GM12878 (cell line): ENCODE measurements at regions not wholly inside any gene's neighbourhood (a gene's known extent, or its start where the extent isn't known, plus 50 kb on each side); places are given as distances from the start of the nearest gene placed in this dataset.

Experiments used
- CHD2 ChIP-seq: IDR thresholded peaks from 2 replicates; pipeline ENCODE4 v1.6.1; 2011; ENCODE audit warnings: low read depth, low read length, improper control_type of control experiment, borderline replicate concordance
- EED ChIP-seq: sonication (generic); IDR thresholded peaks from 2 replicates; pipeline ENCODE4 v1.6.1; 2016; ENCODE audit warnings: antibody characterized with exemption, low read depth
- IKZF2 ChIP-seq, 2 experiments: fragments of 450-650 bp; IDR thresholded peaks; 2 replicates each; pipeline ENCODE4 v1.6.1; 2017; ENCODE audit warnings: mild to moderate bottlenecking in 2 of 2, moderate library complexity in 2 of 2
- PRDM15 ChIP-seq: fragments of 450-650 bp; formaldehyde crosslinking; IDR thresholded peaks from 2 replicates; pipeline ENCODE4 v1.4.0; 2020; ENCODE audit warnings: mild to moderate bottlenecking, moderate library complexity
- ZNF217 ChIP-seq: fragments of 450-650 bp; IDR thresholded peaks from 2 replicates; pipeline ENCODE4 v1.6.1; 2017; ENCODE audit warnings: antibody characterized with exemption, mild to moderate bottlenecking
- ZSCAN29 ChIP-seq: fragments of 450-650 bp; IDR thresholded peaks from 2 replicates; pipeline ENCODE4 v1.6.1; 2017; ENCODE audit warnings: mild to moderate bottlenecking, moderate library complexity
- TF ChIP-seq, protein P1 (sequence below): fragments of 450-650 bp; IDR thresholded peaks from 2 replicates; pipeline ENCODE4 v1.6.1; 2017; ENCODE audit warnings: mild to moderate bottlenecking, moderate library complexity
- TF ChIP-seq, protein P2 (sequence below): fragments of 450-650 bp; IDR thresholded peaks from 2 replicates; pipeline ENCODE4 v1.6.1; 2017; ENCODE audit warnings: low read depth, mild to moderate bottlenecking, moderate library complexity

GRCh38 chr21:19340303-19340702 is 936.7 kb upstream of the TMPRSS15 start (continued):
- TF ChIP-seq PRDM15 (CRISPR knock-in tag): no peak
- TF ChIP-seq IKZF2 (IDR thresholded peaks at IDR 0.05): no peak
- TF ChIP-seq EED: no peak
- TF ChIP-seq, protein P1, sequence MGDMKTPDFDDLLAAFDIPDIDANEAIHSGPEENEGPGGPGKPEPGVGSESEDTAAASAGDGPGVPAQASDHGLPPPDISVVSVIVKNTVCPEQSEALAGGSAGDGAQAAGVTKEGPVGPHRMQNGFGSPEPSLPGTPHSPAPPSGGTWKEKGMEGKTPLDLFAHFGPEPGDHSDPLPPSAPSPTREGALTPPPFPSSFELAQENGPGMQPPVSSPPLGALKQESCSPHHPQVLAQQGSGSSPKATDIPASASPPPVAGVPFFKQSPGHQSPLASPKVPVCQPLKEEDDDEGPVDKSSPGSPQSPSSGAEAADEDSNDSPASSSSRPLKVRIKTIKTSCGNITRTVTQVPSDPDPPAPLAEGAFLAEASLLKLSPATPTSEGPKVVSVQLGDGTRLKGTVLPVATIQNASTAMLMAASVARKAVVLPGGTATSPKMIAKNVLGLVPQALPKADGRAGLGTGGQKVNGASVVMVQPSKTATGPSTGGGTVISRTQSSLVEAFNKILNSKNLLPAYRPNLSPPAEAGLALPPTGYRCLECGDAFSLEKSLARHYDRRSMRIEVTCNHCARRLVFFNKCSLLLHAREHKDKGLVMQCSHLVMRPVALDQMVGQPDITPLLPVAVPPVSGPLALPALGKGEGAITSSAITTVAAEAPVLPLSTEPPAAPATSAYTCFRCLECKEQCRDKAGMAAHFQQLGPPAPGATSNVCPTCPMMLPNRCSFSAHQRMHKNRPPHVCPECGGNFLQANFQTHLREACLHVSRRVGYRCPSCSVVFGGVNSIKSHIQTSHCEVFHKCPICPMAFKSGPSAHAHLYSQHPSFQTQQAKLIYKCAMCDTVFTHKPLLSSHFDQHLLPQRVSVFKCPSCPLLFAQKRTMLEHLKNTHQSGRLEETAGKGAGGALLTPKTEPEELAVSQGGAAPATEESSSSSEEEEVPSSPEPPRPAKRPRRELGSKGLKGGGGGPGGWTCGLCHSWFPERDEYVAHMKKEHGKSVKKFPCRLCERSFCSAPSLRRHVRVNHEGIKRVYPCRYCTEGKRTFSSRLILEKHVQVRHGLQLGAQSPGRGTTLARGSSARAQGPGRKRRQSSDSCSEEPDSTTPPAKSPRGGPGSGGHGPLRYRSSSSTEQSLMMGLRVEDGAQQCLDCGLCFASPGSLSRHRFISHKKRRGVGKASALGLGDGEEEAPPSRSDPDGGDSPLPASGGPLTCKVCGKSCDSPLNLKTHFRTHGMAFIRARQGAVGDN: no peak
- no peak for TF ChIP-seq ZSCAN29
- TF ChIP-seq, protein P2, sequence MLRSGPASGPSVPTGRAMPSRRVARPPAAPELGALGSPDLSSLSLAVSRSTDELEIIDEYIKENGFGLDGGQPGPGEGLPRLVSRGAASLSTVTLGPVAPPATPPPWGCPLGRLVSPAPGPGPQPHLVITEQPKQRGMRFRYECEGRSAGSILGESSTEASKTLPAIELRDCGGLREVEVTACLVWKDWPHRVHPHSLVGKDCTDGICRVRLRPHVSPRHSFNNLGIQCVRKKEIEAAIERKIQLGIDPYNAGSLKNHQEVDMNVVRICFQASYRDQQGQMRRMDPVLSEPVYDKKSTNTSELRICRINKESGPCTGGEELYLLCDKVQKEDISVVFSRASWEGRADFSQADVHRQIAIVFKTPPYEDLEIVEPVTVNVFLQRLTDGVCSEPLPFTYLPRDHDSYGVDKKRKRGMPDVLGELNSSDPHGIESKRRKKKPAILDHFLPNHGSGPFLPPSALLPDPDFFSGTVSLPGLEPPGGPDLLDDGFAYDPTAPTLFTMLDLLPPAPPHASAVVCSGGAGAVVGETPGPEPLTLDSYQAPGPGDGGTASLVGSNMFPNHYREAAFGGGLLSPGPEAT: no peak
- no peak for TF ChIP-seq ZNF217
- TF ChIP-seq CHD2: no peak
